ENCODE measurements at regions not wholly inside any gene's neighbourhood (a gene's known extent, or its start where the extent isn't known, plus 50 kb on each side); places are given as distances from the start of the nearest gene placed in this dataset.
"Not testable (repeated sequence)": the region's sequence is repeated elsewhere in the genome, so short reads cannot be mapped to it uniquely, and the experiment has no call there.

DNA sequence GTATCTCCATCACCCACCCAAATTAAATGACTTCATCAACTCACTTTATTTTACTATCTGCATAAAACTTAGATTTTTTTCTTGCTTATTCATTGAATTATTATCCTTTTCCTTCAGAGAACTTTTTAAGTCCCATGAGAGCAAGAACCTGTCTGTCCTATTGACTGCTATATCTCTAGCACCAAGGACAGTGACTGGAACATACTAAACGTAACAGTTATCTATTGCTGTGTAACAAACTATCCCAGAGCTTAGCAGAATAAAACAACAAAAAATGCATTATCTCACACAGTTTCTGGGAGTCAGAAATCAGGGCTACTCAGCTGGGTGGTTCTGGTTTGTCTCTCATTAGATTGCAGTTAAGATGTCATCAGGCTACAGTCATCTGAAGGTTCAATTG lies 401.7 kb upstream of the AUTS2 start:
- DNase-seq, result no peak

DNA sequence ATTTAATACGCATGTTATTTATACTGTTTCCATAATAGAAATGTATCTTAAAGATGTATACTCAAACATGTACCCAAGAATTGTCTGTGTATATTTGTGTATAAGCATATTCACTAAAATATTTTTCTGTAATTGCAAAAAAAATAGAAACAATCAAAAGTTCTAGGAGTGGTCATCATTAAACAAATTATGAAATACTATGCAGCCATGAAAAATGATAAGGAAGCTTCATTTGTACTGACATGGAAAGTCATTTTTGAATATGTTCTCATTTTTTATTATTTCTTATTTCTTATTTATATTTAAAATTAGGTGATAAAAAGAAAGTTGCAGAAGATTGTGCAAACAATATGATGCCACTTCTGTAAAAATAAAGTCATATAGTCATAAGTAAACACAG lies 400.0 kb upstream of the AUTS2 start:
- no peak for DNase-seq

DNA sequence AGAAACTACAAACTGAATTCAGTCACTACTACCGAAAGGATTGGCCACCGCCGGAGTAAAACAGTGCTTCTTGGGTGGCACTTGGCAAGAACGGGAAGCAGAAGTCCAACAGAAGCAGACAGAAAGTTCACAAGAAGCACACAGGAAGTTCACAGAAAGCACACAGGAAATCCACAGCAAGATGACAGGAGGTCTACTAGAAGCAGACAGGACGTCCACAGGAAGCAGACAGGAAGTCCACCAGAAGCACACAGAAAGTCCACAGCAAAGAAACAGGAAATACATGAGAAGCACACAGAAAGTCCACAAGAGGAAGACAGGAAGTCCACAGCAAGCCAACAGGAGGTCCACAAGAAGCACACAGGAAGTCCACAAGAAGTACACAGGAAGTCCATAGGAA lies 399.2 kb upstream of the AUTS2 start:
- DNase-seq, result no peak

DNA sequence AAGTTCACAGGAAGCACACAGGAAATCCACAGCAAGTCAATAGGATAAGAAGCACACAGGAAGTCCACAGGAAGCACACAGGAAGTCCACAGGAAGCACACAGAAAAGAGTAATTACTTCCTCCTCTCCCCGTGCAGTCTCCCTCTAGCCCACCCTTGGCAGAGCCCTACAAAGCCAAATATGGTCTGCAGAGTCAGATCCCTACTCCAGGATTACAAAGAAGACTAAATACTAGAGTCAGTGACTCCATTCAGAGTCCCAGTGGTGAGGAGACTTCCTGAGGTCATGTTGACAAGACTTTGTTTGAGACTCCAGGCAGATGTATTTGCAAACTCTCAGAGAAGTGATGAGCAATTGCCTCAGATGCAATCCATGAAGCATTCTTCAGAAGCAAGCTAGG lies 398.6 kb upstream of the AUTS2 start:
- no peak for DNase-seq

DNA sequence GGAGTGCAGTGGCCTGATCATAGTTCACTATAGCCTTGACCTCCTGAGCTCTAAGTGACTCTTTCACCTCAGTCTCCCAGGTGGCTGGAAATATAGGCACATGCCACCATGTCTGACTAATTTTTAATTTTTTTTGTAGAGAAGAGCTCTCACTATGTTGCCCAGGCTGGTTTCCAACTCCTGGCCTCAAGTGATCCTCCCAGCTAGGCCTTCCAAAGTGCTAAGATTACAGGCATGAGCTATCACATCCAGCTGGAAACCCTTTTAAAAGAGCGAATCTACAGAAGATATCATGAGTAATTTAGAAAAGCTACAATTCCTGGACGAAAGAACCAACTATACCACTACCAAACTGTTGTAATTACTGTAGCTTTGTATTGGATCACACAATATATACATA lies 394.4 kb upstream of the AUTS2 start:
- DNase-seq, result no peak

DNA sequence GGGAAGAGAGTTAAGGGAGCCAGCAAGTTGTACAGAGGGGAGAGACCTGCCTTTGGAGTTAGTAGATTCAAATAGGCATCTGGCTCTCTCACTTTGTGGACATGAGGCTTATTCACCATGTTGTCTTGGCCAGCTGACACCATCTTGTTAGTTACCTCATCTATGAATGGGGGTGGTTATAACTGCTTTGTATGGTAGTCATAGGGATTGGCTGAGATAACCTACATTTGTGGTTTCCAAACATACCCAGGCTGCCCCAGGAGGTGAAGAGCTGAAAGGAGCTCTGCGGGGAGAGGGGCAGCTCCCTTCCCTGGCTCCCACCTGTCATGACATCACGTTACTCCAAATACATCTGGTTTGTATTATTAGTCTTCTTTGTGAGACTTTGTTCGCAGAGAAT lies 393.3 kb upstream of the AUTS2 start:
- DNase-seq, result no peak

DNA sequence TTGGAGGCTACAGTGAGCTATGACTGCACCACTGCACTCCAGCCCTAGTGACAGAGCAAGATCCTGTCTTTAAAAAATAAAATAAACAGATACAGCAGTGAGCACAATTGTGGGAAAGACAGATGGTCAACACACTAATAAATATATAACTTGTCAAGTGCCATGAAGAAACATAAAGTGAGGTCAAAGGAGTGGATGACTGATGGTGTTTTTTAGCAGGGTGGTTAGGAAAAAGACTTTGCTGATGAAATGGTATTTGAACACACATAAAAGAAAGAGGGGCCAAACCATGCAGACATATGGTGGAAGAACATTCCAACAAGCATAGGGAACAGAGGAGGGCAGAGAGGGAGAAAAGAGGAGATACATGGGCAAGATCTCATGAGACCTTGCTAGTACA lies 392.7 kb upstream of the AUTS2 start:
- no peak for DNase-seq

DNA sequence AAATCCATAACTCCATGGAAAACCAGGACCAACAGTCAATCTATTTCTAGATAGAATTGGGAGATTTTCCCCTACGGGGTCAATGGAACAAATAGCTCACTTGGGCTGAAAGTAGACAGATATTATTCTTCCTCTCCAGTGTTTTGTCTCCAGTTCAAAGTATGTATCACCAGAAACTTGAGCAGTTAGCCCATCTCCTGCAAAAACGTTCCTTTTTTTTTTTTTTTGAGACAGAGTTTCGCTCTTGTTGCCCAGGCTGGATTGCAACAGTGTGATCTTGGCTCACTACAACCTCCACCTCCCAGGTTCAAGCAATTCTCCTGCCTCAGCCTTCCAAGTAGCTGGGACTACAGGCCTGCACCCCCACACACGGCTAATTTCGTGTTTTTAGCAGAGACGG lies 390.0 kb upstream of the AUTS2 start:
- DNase-seq, result no peak

DNA sequence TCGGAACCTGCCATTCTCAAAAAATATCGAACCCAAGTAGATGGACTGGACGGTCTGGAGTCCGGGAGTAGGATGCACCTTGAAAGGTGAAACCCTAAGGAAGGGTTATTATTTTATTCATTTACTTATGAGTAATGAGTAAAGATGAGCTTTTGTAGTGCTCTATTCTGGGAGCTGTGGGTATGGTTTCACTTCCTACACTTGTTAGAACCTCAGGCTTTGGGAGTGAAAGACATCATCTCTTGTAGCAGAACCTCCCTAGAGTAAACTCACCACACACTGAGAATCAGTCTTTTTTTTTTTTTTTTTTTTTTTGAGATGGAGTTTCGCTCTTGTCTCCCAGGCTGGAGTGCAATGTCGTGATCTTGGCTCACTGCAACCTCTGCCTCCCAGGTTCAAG lies 389.4 kb upstream of the AUTS2 start:
- no peak for DNase-seq

DNA sequence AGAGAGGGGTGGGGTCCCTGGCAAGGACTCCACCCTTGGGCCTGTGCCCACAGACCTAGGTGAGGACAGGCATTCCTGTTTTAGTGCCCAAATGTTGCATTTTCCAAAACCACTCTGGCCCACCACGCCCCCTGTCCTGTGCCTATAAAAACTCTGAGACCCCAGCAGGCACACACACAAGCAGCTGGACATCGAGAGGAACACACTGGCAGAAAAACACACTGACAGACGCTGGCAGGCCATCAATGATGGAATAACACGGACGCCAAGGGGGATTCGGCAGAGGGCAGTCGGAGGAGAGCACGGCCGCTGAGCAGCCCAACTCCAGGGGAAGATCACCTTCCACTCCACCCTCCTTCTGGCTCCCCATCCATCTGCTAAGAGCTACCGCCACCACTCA lies 386.9 kb upstream of the AUTS2 start:
- DNase-seq, result no peak

DNA sequence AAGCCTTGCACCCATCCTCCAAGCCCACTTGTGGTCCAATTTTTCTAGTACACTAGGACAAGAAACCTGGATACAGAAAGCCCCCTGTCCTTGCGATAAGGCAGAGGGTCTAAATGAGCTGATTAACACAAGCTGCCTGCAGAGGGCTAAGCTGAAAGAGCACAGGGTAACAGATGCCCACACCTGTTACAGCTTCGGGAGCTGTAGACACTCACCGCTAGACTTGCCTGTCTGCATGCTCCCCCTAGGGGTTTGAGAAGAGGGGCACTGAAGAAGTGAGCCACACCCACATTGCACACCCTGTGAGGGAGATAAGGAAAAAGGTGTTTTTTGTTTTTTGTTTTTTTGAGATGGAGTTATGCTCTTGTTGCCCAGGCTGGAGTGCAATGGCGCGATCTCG lies 386.5 kb upstream of the AUTS2 start:
- peak; percentile 23 for DNase-seq

DNA sequence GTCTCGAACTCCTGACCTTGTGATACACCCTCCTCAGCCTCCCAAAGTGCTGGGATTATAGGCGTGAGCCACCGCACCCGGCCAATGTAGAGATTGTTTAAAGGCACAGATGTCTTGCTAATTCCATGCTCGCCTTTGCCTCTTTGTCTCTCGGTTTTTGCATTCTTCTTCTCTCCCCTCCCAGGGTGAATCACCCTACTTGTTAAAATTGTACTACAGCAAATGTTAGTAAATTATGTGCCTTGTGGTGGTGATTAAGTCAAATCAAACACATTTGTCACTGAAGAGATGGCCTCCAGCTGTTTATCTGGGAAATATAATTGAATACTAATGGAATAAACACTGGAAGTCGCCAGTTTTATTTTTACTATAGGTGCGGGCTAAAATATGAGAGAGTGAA lies 384.4 kb upstream of the AUTS2 start:
- no peak for DNase-seq

DNA sequence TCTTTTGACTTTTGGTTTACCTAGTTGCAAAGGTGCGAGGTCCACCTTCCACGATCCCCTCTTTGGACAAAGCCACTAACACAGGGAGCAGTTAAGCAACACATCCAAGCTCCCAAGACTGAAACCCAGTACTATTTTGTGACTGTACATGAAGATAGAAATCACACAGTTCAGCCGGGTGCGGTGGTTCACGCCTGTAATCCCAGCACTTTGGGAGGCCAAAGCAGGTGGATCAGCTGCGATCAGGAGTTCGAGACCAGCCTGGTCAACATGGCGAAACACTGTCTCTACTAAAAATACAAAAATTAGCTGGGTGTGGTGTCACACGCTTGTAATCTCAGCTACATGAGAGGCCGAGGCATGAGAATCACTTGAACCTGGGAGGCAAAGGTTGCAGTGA lies 382.8 kb upstream of the AUTS2 start:
- not testable (repeated sequence) for DNase-seq

DNA sequence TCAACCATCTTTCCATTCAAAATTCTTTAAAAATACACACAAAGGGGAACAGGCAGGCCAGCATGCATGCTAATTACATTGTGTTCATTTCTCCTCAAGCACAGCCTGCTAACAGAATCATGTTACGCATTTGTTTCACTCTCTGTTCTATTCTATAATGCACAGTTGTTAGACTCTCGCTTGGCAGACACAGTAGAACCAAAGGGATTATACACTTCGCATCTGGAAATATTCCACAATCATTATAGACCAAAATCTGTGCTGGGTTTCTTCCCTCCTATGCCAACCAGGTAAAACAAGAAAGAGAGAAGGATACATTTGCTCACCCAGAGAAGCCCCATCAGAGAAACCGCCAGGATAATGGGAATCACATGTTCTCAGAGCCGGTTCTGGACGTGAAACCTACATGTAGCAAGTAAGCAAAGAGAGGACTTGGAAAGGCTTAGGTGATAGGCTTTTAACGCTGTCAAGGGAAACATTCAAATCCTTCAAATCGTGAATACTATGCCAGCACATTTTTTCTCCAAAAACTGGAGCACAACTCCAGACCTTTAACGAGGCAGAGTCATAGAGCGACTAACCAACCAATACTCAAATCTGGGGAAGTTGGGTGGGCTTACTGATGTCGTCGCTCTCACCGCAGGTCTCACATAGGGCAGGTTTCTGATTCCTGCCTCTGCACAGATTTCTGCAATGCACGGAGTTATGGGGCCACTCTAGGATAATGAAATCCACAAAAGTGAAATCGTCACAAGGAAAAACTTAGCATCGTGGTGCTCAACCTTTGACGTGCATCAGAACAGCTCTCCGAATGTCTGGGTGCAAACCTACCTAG lies 380.5 kb upstream of the AUTS2 start:
- DNase-seq, result no peak

DNA sequence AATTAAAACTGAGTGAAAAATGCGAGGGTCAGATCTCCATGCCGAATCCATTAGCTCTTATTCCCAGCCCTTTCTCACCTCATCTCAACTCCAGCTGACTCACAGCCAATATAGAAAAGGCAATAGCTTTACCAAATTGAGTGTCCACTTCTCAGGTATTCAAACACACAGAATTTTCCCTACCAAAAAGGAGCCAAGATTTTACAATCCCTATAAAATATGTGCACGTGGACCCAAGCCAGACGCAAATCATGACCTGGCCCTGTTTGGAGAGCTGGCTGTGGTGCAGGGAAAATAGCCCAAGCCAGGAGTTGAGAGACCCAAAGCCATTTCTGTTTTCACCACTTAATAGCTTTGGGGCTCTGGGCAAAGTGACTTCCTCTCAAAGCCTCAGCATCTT lies 379.7 kb upstream of the AUTS2 start:
- DNase-seq, result no peak

DNA sequence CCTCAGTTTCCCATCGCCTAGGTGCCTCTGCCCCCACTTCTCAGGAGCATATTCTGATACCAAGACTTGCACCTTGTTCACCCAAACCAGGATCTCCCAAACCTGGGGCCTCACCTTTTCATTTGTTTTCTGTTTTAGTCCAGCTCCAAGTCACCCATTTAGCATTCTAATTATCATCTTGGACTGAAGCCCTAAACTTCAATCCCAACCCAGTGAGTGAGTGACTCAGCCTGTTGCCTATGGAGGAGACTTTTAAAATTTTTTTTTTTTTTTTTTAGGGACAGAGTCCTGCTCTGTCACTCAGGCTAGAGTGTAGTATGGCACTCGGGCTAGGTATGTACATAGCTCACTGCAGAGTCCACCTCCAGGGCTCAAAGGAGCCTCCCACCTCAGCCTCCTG lies 378.9 kb upstream of the AUTS2 start:
- no peak for DNase-seq

DNA sequence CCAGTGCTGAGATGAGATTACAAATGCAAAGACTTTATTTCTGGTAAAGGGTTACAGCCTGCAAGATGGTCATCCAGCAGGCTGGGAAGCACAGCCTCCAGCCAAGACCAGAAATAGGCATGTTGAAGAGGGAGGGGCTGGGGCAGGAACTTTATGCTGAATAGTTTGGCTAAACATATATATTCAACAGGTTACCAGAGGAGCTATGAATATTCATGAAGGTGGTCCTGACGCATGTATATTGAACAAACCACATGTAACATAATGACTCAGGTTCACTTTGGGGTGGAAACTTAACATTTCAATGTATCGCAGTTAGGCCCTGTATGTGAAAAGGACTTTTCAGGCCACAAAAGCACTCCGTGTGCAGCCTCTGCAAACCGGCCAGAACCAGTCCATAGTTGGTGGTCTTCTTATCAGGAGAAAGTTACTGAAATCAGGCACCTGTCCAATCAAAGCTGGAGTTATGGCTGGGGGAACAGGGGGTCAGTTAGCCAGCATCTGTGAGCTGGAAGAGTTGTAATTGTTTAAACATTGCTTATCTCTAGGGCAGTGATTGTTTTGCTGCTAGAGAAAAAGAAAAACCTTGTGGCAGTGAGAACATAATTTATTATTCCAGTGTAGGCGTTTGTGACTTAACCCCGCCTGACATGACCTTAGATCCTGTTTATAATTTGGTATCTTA lies 372.9 kb upstream of the AUTS2 start:
- DNase-seq, result no peak

DNA sequence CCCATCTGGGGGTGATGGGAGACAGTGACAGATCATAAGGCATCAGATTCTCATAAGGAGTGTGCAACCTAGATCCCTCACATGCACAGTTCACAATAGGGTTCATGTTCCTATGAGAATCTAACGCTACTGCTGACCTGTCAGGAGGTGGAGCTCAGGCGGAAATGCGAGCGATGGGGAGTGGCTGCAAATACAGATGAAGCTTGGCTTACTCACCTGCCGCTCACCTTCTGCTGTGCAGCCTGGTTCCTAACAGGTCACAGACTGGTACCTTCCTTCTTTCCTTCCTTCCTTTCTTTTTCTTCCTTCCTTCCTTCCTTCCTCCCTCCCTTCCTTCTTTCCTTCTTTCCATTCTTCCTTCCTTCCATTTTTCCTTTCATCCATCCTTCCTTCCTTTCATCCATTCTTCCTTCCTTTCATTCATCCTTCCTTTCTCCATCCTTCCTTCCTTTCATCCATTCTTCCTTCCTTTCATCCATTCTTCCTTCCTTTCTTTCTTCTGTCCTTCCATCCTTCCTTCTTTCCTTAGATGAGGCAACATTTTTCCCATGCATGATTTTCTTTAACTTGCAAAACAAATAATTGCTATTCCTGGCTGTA lies 370.0 kb upstream of the AUTS2 start:
- DNase-seq, result no peak

DNA sequence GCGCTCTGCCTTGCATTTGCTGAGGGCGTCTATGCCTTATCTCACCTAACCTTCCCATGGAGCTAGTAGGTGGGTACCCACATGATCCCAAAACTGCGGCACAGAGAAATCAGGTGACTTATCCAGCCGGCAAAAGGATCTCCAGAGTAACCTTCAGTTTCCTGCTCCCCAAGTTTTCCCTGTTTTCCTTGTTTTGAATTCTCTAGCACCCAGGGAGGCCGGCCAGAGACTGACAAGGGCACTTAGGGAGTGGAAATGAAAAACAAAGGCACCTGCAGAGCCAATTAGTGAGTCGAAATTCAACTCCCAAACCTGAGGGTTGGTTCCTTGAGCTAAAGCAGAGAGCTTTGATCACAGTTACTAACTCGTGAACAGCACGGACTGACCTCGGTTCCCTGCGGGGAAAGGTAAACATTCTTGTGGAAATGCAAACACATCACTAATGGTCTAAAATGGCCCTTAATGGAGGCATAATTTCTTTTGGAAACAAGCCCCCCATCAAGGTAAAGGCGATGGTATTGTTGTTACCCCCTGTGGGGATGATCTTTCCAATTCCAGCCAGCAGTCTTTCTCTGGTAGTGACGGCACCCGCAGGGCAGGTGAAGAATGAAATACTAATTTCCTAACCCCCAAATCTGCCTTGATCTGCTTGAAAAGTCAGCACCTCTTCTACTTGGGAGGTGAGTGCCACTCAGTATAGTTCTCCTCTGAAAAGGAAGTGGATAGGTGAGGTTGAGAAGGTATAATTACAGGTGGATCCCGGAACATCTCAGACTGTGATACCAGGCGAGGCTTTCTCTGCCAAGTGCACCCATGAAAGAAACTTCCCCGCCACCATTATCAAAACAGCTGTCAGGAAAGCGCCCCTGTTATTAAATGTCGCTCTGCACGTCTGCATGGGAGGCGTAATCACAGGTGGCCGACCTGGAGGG lies 365.6 kb upstream of the AUTS2 start:
- peak; percentile 96 for DNase-seq

DNA sequence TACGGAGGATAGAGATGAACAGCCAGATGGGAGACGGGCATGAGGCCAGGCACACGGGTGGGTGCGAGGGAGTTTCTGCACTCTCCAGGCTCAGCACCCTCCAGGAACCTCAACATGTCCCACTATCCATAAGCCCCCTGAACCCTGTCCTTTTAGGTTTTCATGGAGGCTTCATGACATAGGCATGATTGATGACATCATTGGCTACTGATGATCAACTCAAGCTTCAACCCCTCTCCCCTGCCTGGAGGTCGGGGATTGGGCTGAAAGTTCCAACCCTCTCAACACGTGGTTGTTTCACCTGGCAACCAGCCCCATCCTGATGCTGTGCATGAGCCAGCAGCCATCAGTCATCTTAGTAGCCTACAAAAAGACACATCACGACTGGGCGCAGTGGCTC lies 360.7 kb upstream of the AUTS2 start:
- DNase-seq, result no peak

DNA sequence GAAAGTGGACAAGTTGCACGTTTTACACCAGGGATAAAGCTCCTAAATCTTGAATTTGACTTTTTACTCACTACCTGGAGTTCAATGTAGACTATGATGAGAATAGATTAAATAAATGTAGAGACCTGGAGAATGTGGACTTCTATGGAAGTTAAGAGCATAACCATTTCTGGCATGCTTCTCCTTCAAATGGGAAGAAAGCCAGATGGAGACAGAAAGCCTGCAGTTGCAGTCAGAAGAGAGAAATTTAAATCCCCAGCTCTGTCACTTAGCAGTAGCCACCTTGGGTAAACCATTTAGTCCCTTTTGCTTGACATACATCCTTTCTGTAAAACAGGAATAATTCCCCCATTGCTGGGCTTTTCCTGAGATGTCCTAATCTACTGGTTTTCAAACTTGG lies 355.3 kb upstream of the AUTS2 start:
- no peak for DNase-seq

DNA sequence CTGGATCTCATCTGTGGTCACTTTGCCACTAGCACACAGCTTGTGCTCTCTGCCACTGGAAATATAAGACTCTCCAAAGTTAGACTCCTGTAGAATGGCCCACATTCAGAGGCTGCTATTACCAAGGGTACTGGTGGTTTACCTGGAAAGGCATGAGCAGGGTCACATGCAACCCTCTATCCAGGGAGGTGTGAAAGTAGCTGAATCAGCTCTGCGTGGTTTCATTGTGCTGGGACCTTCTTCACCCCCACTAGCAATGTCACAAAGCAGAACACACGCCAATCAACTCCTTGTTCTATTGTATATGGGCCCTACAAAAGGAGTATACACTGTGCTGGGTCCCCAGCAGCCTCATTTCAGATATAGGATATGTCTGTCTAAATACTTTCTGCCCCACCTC lies 353.6 kb upstream of the AUTS2 start:
- no peak for DNase-seq

DNA sequence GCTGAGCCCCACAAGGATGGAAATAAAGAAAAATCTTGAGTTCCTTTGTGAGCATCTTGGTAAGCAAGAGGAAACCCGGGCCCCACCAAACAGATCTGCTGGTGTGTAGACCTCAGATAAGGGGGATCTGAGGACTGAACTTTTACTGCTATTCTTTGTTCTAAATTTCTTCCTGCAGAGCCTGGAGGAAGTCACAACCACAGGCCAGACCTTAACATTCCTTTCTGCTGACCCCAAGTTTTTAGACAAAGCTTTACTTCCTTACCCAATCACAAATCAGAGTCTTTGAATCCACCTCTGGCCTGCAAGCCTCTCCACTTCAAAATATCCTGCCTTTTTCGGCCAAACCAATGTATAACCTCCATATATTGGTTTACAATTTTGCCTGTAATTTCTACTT lies 352.6 kb upstream of the AUTS2 start:
- DNase-seq, result no peak

Data from NCI-H345 (cell line).